ENCODE measurements at regions not wholly inside any gene's neighbourhood (a gene's known extent, or its start where the extent isn't known, plus 50 kb on each side); places are given as distances from the start of the nearest gene placed in this dataset.
A peak's percentile ranks its signal among the peaks of the same experiment; 100 is the strongest.
"Not testable (repeated sequence)": the region's sequence is repeated elsewhere in the genome, so short reads cannot be mapped to it uniquely, and the experiment has no call there.

DNA sequence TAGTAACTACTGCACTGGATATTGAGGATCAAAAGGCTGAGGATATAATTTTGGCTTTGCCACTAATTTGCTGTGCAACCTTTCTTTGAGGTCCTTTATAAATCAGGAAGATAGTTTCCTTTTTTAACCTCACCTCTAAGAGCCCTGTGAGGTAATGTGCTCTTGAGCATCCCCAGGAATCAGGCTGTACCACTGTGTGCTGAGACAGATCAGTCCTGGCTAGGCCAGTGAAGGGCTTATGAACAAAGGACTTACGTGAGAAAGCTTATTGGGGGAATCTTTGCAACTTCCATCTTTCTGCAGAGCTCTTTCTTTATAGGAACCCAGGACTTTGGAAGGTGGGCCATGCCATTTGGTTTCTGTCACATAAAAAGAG is 188.9 kb downstream of the SIPA1L2 start:
- DNase-seq = no peak

DNA sequence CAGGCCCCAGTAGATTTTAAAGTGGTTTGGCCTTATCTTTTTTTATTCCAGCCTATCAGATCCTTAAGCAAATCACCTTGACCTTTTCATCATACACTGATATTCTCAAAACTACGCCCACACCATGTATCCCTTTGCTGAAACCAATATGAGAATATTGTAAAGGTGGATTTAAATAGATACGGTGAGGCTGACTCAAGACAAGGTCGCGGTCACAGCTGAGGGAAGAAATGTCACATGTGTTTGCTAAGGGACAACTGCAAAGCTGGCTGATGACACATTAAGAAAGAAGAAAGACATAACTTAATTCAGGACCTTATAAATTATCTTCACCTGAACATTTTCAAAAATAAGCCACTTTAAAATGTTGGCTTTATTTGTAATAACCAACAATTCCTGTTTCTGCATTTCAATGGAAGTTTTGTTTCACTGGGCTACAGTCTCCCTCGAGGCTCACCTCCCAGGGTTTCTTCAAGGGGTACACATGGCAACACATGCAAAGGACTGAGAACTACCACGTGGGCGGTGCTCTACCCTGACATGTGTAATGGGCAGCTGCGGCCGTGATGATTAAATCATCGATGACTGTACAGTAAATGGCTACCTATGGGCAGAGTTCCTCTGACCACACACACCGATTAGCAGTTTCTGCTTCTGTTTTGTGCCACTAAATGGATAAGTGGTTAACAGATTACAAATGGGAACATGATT is 189.5 kb downstream of the SIPA1L2 start:
- DNase-seq = no peak

DNA sequence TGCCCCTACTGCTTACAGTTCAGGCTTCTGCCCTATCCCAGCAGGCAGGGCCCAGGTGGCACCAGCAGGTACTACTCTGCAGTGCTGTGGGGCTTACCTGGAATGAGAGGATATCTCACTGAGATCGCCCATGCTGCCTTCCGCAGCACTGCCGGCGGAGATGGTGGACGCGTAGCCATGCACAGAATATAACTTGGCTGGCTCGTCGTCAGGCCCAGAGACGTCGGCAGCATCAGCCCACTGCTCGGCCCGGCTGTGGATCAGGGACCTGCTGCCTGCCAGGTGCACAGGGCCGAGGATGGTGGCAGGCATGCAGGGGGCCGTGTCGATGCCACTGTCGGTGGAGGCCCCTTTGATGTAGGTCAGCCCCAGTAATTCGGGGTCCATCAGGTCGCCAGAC is 190.9 kb downstream of the SIPA1L2 start:
- DNase-seq = no peak

DNA sequence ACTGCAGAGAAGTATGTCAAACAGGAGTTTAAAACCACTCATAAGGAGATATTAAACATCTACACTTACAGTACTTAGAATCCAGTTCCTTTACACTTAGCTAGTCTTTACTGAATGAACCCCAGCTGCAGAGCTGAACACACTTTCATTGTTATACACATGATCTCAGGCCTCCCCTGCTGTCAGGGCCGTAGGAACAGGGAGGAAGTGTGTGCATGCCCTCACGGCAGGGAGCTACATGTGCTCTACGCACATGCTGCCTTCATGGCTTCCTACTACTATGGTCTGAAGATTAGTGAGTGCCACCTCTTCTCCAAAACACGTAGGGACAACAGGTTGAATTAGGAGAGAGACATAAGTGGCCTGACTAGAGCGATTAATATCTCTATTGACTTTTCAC is 191.5 kb downstream of the SIPA1L2 start:
- DNase-seq = no peak

DNA sequence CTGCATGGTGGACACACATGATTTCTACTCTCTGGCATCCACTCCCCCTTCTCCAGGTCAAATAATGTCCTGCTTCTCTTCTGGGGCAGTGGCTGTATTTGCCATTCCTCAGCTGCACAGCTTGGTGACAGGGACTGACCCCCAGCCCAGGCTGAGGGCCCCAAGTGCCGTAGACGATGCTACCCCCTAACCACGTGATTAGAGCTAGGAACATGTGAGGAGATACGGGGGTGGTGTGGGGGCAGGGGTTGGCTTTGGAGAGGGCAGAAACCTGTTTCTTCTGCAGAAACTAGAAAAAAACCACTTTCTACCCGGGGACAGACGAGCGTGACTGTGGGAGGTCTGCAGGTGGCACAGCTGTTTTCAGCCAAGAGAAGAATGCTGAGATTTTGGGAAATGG is 192.4 kb downstream of the SIPA1L2 start:
- DNase-seq = no peak

DNA sequence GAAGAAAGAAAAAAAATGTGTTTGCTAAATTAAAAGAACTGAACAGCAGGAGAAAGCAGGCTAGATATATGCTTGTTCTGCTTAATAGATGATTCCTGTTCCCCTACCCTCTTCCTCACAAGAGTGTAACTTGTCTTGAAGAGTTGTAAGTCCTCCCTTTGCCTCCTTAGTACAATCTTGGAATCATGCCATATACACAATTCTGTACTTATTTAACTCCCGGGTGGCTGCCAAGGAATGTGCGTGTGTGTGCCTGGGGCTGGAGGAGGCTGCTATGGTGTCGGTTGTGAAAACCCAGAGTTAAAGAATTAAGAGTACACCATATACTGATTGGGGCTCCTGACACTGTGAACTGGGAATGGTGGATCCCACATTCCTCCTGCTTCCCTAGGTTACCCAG is 194.2 kb downstream of the SIPA1L2 start:
- no peak for DNase-seq

DNA sequence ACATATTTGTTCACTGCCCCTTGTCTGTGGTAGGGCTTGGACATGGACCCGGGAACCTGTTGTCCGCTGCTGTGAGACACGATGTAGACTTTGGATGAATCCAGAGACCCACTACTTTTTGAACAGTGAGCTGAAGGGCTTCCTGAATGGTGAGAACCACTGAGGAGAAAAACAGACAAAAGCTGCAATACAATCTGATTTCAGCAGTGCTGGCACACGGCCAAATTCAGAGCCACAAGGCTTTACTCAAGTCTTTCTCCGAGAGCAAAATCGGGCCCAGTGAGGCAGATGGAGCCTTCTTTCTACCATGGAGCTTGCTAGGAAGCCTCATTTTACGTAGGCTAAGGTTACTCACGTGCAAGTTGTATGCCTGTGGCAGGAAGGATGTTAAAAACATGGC is 197.6 kb downstream of the SIPA1L2 start:
- DNase-seq = no peak

DNA sequence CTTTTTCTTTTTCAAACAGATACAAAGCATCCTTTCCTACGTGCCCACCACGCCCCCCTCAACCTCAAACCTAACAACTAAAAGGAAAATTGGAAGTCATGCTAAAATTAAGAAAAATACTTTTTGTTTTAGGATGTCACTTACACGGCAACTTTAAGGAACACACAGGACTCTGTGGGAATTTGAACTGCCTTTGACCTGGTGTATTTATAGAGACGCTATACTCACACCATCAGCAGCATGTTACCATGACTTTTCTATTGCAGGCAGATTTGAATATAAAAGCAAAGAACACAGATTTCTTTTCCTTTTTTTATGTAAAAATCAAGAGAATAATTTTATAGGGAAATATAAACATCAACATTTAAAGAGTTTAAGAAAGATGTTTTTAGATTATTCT is 198.2 kb downstream of the SIPA1L2 start:
- no peak for DNase-seq

DNA sequence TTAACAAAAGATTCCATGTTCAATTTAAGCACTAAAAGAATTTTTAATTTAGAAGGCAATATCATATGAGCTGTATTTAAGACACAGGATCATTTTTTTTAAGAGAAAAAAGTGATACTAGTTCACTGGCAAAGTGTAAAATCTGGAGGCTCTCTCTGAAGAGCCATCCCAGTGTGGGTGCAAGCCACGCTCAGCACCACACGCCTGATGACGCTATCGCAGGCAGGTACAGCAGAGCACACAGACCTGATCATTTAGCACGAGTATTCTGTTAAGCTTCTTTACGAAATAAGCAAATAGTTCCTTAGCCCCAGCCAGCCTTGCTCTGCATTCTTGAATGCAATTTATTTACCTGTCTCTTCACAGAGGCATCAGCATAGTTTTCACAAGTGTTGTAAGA is 198.6 kb downstream of the SIPA1L2 start:
- DNase-seq = no peak

DNA sequence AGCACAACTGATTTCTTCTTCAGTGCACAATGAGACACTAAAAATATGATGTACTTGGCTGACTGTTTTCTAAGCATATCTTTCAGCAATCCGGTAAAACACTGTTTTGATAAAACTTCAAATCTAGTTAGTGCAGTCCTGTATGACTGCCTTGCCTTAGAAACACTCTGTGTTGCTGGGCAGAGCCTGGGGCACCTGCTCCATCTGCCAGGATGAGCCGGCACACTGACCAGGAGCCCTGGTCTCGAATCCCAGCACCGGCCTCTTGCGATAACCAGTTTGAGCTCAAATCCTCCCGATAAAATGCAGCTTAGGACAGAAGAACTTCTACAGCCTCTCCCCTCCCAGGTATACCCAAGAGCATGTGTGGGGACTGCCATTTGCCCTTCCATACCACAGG is 199.5 kb downstream of the SIPA1L2 start:
- no peak for DNase-seq

DNA sequence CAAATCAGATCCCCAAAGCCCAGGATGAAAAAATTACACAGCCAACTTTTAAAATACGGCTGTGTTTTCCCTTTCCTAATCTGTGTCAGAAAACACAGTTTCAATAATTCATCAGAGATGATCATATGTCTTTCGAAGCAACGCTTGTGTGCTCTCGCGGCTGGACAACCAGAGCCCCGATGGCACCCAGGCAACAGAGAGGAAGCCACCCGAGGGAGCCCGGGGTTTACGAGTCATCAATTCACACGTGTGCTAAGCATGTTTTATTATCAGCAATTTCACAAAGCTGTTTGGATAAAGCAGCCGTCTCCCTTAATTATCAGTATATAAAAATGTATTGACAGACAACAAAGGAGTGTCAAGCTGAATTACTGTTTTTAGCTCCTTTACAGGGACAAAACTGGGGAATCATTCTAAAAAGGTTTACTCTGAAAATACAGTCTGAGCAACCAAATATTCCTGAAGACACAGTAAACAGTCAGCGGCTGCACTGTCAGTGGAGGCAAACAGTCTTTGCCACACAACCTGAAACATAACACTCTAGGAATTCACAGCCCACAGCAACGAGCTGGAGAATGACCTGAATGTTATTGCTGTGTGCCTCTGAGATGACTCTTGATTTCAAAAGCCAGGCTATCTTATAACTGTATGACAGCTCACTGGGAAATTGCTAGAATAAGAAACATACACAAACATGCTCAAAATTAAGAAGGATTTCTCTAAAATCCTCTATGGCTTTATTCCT is 201.0 kb downstream of the SIPA1L2 start:
- DNase-seq = no peak

DNA sequence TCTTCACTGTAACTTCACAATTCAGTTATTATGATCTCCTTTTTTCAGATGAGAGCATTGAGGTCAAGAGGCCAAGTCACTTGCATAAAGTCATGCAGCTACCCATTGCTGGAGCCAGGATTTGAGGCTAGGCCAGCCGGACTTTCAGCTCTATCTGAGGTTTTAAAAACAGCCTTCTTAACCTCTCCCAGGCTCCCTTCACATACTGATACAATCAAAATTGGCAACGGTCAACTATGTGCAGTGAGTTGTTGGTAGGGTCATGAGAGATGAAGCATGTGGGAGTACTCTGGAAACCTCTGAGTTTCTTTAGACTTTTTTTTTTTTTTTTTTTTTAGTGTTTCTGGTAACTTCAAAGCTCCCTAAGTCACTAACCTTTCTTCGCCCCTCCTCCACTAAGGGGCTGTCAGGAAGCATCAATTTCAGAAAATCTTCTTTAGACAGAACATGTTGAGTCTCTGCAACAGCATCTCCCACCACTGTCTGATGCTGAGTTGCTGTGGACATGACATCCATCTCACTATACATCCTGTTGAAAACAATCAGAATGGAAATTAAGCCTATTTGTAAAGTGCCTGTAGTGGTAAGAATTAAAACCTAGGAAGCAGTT is 201.8 kb downstream of the SIPA1L2 start:
- no peak for DNase-seq

DNA sequence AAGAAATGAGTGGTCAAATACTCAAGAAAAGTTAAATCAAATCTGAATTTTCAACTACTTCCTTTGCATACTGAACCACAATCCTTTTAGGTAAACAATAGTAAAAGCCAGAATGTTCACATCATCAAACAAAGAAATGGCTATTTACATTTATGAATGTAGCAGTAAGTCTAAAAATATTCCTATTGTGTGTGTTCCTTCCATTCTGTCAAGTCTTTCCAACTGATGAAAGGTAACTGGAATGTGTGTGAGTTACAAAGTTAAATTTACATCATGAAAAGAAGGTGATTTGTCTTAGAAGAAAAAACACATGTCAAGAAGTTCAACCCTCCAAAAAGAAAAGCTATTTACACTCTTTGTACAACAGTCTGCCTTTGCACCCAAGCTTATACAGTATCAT is 203.1 kb downstream of the SIPA1L2 start:
- DNase-seq = no peak

DNA sequence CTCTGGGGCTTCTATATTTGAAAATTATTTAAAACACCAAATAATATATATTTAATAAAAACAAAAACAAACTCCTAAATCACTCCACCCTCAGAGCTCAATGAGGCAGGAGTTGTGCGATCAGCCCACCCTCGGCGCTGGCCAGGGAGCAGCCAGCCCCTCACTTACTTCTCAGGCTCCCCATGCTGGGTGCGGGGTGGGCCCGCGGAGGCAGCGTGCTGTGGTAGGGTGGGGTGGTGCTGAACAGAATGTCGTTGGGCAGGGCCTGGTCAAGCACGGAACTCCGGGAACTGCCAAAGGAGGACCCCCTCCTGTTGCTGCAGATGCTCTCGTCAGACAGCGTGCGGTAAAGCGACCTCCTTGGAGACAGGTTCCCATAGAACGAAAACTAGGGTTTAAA is 204.5 kb downstream of the SIPA1L2 start:
- no peak for DNase-seq

DNA sequence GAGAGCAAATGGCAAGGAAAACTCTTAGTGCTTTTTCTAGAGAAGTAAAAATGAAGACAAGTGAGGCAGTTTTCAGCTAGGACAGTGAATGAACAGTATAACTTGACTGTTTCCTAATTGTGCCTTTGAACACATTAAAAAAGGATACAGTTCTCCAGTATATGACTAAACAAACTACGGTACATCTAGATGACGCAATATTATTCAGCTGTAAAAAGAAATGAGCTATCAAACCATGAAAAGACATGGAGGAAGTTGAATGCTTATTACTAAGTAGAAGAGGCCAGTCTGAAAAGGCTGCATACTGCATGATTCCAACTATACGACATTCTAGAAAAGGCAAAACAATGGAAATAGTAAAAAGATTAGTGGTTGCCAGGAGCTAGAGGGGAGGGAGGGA is 206.3 kb downstream of the SIPA1L2 start:
- DNase-seq = peak; percentile 28 to 33

DNA sequence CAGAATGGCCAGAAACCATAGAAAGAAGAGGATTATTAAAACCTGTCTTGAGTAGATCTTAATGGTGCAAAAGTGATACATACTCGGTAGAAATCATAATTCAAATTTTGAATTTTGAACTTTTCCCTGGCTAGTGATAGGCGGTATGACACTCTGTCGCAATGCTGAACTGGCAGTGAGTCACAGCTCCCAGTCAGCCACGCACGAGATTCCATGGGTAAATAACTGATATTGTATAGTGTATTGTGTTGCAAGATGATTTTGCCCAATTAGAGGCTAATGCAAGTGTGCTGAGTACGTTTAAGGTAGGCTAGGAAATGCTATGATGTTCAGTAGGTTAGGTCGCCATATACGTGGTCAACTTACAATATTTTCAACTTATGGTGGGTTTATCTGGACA is 207.0 kb downstream of the SIPA1L2 start:
- DNase-seq = no peak

DNA sequence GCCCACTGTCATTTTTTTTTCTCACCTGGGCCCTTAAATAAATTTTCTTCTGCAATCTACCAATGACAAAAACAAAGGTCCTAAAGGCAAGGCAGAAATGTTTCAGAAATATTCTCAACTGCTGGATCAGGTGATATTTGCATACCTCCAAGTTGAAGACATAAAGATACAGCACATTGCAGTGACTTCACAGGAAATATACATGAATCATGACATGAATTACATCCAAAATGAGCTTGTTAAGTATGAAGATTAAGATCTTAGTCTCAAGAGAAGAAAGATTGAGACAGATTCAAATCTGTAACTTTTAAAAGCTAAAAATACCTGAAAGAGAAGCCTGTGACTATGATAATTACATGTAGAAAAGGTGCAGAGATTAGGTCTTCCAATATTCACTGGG is 207.8 kb downstream of the SIPA1L2 start:
- DNase-seq = no peak

DNA sequence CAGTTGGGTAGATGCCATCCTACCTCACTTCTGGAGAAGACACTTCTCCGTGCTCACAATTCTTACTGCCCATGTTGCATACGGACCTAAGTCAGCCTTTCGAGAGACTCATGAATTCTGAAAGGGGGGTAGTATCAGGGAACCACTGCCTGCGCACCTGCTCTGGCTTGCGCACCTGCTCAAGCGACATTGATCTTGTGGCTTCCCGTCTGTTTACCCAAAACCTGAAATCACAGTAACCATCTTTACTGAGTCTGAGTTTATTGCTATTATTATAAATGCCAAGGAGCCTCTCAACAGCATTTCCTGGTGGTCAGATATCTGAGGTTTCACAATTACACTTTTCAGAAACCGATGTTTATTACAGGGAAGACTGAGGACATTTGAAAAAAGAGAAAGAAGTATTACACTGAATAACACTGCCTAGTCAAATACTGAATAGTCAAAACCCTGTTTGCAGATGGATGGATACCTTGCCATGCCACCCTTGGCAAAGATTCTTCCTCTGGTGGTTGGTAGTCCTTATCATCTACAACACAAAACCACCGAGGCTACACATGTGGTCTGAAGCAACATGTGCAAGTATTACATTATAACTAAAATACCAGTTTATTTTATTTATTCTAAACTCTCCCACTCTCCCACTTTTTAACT is 208.7 kb downstream of the SIPA1L2 start:
- DNase-seq = no peak

DNA sequence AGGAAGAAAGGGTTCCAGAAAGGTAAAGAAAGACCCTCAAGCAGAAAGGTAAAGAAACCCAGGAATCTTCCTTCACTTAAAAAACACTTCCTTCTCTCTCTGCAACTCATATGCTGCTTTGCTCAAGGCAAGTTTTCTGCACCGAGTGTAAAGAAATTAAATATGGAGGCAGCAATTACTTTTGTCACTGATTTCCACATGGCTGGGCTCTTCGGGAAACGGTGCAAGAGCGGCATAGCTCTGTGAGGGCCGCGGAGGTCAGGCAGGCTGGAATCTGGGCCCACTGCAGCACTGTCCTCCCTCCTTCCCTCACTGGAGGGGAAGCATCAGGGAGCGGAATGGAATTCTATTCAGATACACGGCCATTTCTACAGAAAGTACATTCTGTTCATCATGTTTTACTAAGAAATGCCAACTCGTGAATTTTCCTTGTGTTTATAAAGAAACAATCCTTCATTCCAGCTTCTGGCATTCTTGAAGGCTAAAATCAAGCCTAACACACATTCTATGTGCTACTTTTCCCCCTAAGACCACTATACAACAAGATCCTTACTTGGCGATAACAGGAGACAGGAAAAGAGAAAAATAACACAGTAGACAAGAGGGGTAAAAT is 212.2 kb downstream of the SIPA1L2 start:
- DNase-seq = no peak

DNA sequence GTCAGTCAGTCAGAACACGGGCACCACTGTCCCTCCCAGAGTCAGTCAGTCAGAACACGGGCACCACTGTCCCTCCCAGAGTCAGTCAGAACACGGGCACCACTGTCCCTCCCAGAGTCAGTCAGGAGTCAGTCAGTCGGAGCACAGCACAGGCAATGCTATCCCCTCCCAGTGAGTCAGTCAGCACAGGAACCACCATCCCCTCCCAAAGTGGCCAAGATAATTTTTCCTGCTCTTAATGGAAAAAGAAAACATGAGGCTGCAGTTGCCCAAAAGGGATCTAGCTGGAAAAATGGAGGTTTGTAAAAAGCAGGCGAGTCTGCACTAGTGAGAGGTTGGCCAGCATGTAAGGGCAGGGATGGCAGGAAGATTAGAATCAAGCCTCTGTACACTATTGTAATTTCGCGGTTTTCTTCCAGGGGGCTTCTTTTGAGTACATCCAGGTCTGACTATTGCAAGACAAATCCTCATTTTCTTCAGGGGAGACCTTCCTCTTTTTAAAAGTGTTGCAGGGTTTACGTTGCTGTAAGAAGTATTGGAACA is 213.8 kb downstream of the SIPA1L2 start:
- no peak for DNase-seq

DNA sequence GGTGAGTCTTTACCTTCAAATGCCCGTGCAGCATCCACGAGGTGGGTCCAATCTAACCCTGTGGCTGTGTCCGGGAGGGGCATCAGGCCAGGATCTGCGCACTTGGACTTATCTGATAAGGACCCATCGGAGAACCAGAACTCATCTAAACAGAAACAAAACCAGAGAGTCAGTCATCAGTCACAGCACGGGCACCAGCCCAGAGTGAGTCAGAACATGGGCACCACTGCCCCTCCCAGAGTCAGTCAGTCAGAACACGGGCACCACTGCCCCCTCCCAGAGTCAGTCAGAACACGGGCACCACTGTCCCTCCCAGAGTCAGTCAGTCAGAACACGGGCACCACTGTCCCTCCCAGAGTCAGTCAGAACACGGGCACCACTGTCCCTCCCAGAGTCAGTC is 214.5 kb downstream of the SIPA1L2 start:
- not testable (repeated sequence) for DNase-seq

DNA sequence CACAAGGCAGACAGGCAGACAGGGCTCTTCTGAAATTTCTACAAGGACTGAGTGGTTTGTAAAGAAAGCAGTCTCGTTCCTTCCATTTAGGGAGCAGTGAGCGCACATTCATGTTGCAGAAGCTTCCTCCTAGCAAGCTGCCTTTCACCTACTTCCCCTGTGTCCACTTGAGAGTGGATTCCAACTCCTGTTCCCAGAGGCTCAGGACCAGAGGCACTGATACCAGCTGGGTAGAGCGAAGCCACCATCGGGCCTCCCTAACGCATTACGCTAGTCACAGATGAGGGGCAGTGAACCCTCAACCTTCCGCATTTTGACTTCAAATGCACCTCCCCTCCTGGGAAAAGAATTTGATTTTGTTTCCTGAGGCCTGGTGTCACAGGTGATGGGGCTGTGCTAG is 215.8 kb downstream of the SIPA1L2 start:
- no peak for DNase-seq

DNA sequence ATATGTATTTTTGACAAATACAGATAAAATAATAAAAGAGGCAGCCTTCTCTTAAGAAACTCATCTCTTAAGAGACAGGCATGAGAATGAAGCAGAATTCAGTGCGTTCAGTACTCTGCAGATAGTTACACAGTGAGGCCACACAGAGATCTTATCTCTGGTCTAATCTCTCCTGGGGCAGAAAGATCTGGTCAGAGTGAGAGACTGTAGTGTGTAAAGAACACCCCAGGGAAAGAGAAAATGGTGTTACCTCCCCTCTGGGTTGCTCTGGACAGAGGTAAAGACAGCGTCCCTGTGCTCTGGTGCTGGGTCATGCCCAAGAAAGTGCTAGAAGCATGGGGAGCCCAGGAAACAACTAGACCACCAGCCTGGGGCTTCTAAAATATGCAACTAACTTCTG is 216.3 kb downstream of the SIPA1L2 start:
- no peak for DNase-seq

Data from AML-193 (cell line).